T-helper 1 cell treated with Interleukin-12 subunit alpha and Interleukin-12 subunit beta and Interleukin-4 antibody, amounts not matched to agents 30 ng/mL and 1 ng/mL, for 36 hours (primary cell): ENCODE measurements at regions not wholly inside any gene's neighbourhood (a gene's known extent, or its start where the extent isn't known, plus 50 kb on each side); places are given as distances from the start of the nearest gene placed in this dataset.

Experiments used
- intact Hi-C: fragments of 100-400 bp; cut with micrococcal nuclease; formaldehyde crosslinking; loops from one replicate; pipeline ENCODE4 v1.15.1; 2024

GRCh38 chrX:69307029-69307428 is 141.8 kb upstream of the PJA1 start:
- intact Hi-C loops: no loop called here

GRCh38 chrX:69306063-69306404 is 140.8 kb upstream of the PJA1 start:
- intact Hi-C loops: no loop called here

GRCh38 chrX:69305333-69306062 is 140.2 kb upstream of the PJA1 start:
- intact Hi-C loops: no loop called here

- intact Hi-C loops: no loop called here
These were observed 138.0 kb upstream of the PJA1 start for GRCh38 chrX:69303231-69303630.

GRCh38 chrX:69299951-69300714 is 134.9 kb upstream of the PJA1 start:
- intact Hi-C loops: no loop called here

GRCh38 chrX:69299285-69299684 is 134.0 kb upstream of the PJA1 start:
- intact Hi-C loops: no loop called here

- intact Hi-C loops: no loop called here
These were observed 133.3 kb upstream of the PJA1 start for GRCh38 chrX:69298466-69299140.

- intact Hi-C loops: no loop called here
These were observed 132.3 kb upstream of the PJA1 start for GRCh38 chrX:69297506-69297905.

GRCh38 chrX:69293776-69294601 is 128.7 kb upstream of the PJA1 start:
- intact Hi-C loops: no loop called here

- intact Hi-C loops: no loop called here
These were observed 125.9 kb upstream of the PJA1 start for GRCh38 chrX:69291116-69291515.

- intact Hi-C loops: no loop called here
These were observed 125.0 kb upstream of the PJA1 start for GRCh38 chrX:69290292-69290691.

GRCh38 chrX:69289793-69290123 is 124.5 kb upstream of the PJA1 start:
- intact Hi-C loops: loop anchor here (5.0 kb wide), 2 partner anchors 132 to 1092 kb away; no protein-coding TSS in a partner anchor

GRCh38 chrX:69289046-69289792 is 124.0 kb upstream of the PJA1 start:
- intact Hi-C loops: loop anchor here (5.0 kb wide), 2 partner anchors 132 to 1092 kb away; no protein-coding TSS in a partner anchor

GRCh38 chrX:69287095-69287494 is 121.8 kb upstream of the PJA1 start:
- intact Hi-C loops: loop anchor here (5.0 kb wide), 2 partner anchors 130 to 1090 kb away; no protein-coding TSS in a partner anchor

- intact Hi-C loops: loop anchor here (1.0 to 5.0 kb wide), 5 partner anchors 129 to 1089 kb away; no protein-coding TSS in a partner anchor
These were observed 121.3 kb upstream of the PJA1 start for GRCh38 chrX:69286565-69286906.

- intact Hi-C loops: loop anchor here (1.0 to 5.0 kb wide), 5 partner anchors 129 to 1089 kb away; no protein-coding TSS in a partner anchor
These were observed 120.8 kb upstream of the PJA1 start for GRCh38 chrX:69285881-69286564.

GRCh38 chrX:69285401-69285877 is 120.2 kb upstream of the PJA1 start:
- intact Hi-C loops: loop anchor here (5.0 kb wide), 2 partner anchors 128 to 1088 kb away; no protein-coding TSS in a partner anchor

GRCh38 chrX:69284491-69284890 is 119.2 kb upstream of the PJA1 start:
- intact Hi-C loops: no loop called here

- intact Hi-C loops: no loop called here
These were observed 117.8 kb upstream of the PJA1 start for GRCh38 chrX:69282893-69283690.
